GM12891 (cell line): ENCODE measurements at regions not wholly inside any gene's neighbourhood (a gene's known extent, or its start where the extent isn't known, plus 50 kb on each side); places are given as distances from the start of the nearest gene placed in this dataset.

Experiments
- PAX5 ChIP-seq: IDR thresholded peaks from 2 replicates; pipeline ENCODE4 v1.6.1; 2011; ENCODE audit warnings: low read length, moderate library complexity, mild to moderate bottlenecking; ENCODE audit not compliant: insufficient read depth, severe bottlenecking
- POLR2A ChIP-seq: IDR thresholded peaks from 2 replicates; pipeline ENCODE4 v1.6.1; 2011; ENCODE audit warnings: low read depth, low read length, control low read depth
- POLR2AphosphoS5 ChIP-seq: IDR thresholded peaks from 2 replicates; pipeline ENCODE4 v1.6.1; 2011; ENCODE audit warnings: low read depth, low read length, control low read depth
- TAF1 ChIP-seq: IDR thresholded peaks from 2 replicates; pipeline ENCODE4 v1.6.1; 2011; ENCODE audit warnings: low read depth, low read length, control low read depth

GRCh38 chr5:13558408-13558807, 386.1 kb downstream of the DNAH5 start:
- no peak for TF ChIP-seq POLR2A
- no peak for TF ChIP-seq PAX5
- TF ChIP-seq POLR2AphosphoS5: no peak
- TF ChIP-seq TAF1: no peak
